GM23338 (cell line): ENCODE measurements at regions not wholly inside any gene's neighbourhood (a gene's known extent, or its start where the extent isn't known, plus 50 kb on each side); places are given as distances from the start of the nearest gene placed in this dataset.

Source experiments
- CREB1 ChIP-seq: fragments of 250-450 bp; sonication (Bioruptor Pico); IDR thresholded peaks from 2 replicates; pipeline ENCODE4 v1.5.0; 2020; ENCODE audit warnings: low read depth, mild to moderate bottlenecking, moderate library complexity
- ETS1 ChIP-seq: IDR thresholded peaks from 2 replicates; pipeline ENCODE4 v1.6.1; 2016; ENCODE audit warnings: antibody characterized with exemption
- EZH2 ChIP-seq: fragments of 200-600 bp; sonication (generic); IDR thresholded peaks from one replicate; pipeline ENCODE4 v1.8.0; 2017; ENCODE audit warnings: antibody characterized with exemption, mild to moderate bottlenecking, low read depth; ENCODE audit not compliant: unreplicated experiment
- EZH2phosphoT487 ChIP-seq: fragments of 200-600 bp; sonication (generic); IDR thresholded peaks from one replicate; pipeline ENCODE4 v1.8.1; 2018; ENCODE audit warnings: antibody characterized with exemption; ENCODE audit not compliant: unreplicated experiment
- JUNB ChIP-seq: IDR thresholded peaks from one replicate; pipeline ENCODE4 v1.6.1; 2016; ENCODE audit warnings: antibody characterized with exemption; ENCODE audit not compliant: unreplicated experiment
- POLR2AphosphoS5 ChIP-seq: IDR thresholded peaks from 2 replicates; pipeline ENCODE4 v1.6.1; 2016; ENCODE audit warnings: antibody characterized with exemption, low read depth
- REST ChIP-seq: IDR thresholded peaks from one replicate; pipeline ENCODE4 v1.6.1; 2018; ENCODE audit warnings: antibody characterized with exemption; ENCODE audit not compliant: unreplicated experiment
- ZNF331 ChIP-seq: fragments of 250-450 bp; sonication (Bioruptor Pico); IDR thresholded peaks from 2 replicates; pipeline ENCODE4 v1.5.0; 2020; ENCODE audit warnings: low read depth, mild to moderate bottlenecking, moderate library complexity
- ZNF462 ChIP-seq: fragments of 250-450 bp; sonication (Bioruptor Pico); IDR thresholded peaks from 2 replicates; pipeline ENCODE4 v1.5.0; 2020; ENCODE audit warnings: mild to moderate bottlenecking, moderate library complexity
- TF ChIP-seq, protein P1 (sequence below), 2 experiments: fragments of 200-600 bp in 1 of 2; sonication (generic) in 1 of 2; conservative IDR thresholded peaks; 2 replicates each; pipeline versions ENCODE4 v1.5.1 to v1.6.1; 2016 to 2017; ENCODE audit warnings: antibody characterized with exemption in 2 of 2, low read depth in 2 of 2, mild to moderate bottlenecking in 2 of 2, moderate library complexity in 1 of 2

- TF ChIP-seq, protein P1, sequence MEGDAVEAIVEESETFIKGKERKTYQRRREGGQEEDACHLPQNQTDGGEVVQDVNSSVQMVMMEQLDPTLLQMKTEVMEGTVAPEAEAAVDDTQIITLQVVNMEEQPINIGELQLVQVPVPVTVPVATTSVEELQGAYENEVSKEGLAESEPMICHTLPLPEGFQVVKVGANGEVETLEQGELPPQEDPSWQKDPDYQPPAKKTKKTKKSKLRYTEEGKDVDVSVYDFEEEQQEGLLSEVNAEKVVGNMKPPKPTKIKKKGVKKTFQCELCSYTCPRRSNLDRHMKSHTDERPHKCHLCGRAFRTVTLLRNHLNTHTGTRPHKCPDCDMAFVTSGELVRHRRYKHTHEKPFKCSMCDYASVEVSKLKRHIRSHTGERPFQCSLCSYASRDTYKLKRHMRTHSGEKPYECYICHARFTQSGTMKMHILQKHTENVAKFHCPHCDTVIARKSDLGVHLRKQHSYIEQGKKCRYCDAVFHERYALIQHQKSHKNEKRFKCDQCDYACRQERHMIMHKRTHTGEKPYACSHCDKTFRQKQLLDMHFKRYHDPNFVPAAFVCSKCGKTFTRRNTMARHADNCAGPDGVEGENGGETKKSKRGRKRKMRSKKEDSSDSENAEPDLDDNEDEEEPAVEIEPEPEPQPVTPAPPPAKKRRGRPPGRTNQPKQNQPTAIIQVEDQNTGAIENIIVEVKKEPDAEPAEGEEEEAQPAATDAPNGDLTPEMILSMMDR (conservative IDR thresholded peaks at IDR 0.05; ENCODE audit: low read depth in 2 of 2), result no peak
- no peak for TF ChIP-seq REST
- TF ChIP-seq POLR2AphosphoS5, result no peak
- no peak for TF ChIP-seq CREB1 (CRISPR knock-in tag)
- no peak for TF ChIP-seq EZH2
- no peak for TF ChIP-seq ZNF462
- no peak for TF ChIP-seq ZNF331 (CRISPR knock-in tag)
- no peak for TF ChIP-seq JUNB
- TF ChIP-seq ETS1, result no peak
- no peak for TF ChIP-seq EZH2phosphoT487
Measured at GRCh38 chr4:110683601-110684000, 60.7 kb upstream of the PITX2 start.
